Lower leg skin (tissue), 3 donors: ENCODE measurements at regions not wholly inside any gene's neighbourhood (a gene's known extent, or its start where the extent isn't known, plus 50 kb on each side); places are given as distances from the start of the nearest gene placed in this dataset.

Experiments used
- POLR2A ChIP-seq, 2 donors: fragments of 450-650 bp; IDR thresholded peaks; one replicate each; pipeline ENCODE4 v1.6.1; 2016 to 2017; ENCODE audit warnings: antibody characterized with exemption in 2 of 2, mild to moderate bottlenecking in 1 of 2, moderate library complexity in 1 of 2
- TF ChIP-seq, protein P1 (sequence below), 3 donors: fragments of 450-650 bp; IDR thresholded peaks; one replicate each; pipeline ENCODE4 v1.5.1; 2016; ENCODE audit warnings: antibody characterized with exemption in 3 of 3, mild to moderate bottlenecking in 3 of 3, moderate library complexity in 2 of 3

DNA sequence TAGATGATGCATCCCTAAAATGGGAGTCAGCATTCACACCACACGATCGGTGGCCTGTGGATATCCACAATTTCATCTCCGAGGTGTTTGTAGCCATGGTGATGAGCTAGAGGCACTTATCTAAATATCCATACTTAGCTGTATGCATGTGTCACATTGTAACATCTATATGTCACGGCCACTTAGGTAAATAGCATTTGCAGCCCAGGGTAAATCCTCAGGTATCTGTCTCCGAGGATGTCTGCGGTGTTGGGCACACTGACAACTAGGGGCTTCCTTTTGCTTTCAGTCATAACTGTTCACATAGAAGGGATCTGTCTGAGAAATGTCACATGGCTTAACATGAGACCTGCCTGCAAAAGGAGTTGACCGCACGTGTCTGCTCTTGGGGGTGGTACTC is 455.2 kb upstream of the ZFHX3 start:
- TF ChIP-seq POLR2A (IDR thresholded peaks at IDR 0.05) = no peak
- TF ChIP-seq, protein P1, sequence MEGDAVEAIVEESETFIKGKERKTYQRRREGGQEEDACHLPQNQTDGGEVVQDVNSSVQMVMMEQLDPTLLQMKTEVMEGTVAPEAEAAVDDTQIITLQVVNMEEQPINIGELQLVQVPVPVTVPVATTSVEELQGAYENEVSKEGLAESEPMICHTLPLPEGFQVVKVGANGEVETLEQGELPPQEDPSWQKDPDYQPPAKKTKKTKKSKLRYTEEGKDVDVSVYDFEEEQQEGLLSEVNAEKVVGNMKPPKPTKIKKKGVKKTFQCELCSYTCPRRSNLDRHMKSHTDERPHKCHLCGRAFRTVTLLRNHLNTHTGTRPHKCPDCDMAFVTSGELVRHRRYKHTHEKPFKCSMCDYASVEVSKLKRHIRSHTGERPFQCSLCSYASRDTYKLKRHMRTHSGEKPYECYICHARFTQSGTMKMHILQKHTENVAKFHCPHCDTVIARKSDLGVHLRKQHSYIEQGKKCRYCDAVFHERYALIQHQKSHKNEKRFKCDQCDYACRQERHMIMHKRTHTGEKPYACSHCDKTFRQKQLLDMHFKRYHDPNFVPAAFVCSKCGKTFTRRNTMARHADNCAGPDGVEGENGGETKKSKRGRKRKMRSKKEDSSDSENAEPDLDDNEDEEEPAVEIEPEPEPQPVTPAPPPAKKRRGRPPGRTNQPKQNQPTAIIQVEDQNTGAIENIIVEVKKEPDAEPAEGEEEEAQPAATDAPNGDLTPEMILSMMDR (IDR thresholded peaks at IDR 0.05) = no peak
